ENCODE measurements at regions not wholly inside any gene's neighbourhood (a gene's known extent, or its start where the extent isn't known, plus 50 kb on each side); places are given as distances from the start of the nearest gene placed in this dataset.

DNA sequence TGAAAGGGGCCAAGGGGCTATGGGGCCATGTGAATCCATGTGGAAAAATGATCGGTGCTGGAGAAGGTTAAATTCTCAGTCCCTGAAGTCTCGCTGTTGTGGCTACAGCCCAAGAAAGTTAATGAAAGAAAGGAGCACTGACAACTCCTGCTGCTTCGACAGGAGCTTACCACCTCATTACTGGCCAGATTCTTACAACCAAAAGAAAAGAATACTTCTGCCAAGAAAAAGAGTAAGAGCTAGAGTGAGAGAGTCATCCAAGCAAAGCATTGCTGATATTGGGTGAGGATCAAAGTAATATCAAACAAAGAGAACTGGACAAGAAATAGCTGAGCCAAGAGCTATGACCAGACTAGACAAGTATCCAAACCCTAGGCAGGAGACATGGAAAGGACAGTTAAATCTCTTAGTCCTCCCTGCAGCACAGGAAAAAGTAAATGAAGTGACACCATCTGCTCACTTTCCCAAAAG lies 348.4 kb upstream of the PLSCR5 start (continued):
- TF ChIP-seq ZBTB11 (CRISPR knock-in tag; IDR thresholded peaks at IDR 0.05) (no peak), CHD2 (IDR thresholded peaks at IDR 0.05; ENCODE audit: borderline replicate concordance, low read depth, low read length) (no peak), EZH2 (IDR thresholded peaks at IDR 0.05; ENCODE audit: borderline replicate concordance, control insufficient read depth, low read depth, low read length) (no peak), RAD51 (IDR thresholded peaks at IDR 0.05) (no peak)
- TF ChIP-seq, protein P1, sequence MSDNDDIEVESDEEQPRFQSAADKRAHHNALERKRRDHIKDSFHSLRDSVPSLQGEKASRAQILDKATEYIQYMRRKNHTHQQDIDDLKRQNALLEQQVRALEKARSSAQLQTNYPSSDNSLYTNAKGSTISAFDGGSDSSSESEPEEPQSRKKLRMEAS (IDR thresholded peaks at IDR 0.05; ENCODE audit: low read depth, low read length) = no peak

DNA sequence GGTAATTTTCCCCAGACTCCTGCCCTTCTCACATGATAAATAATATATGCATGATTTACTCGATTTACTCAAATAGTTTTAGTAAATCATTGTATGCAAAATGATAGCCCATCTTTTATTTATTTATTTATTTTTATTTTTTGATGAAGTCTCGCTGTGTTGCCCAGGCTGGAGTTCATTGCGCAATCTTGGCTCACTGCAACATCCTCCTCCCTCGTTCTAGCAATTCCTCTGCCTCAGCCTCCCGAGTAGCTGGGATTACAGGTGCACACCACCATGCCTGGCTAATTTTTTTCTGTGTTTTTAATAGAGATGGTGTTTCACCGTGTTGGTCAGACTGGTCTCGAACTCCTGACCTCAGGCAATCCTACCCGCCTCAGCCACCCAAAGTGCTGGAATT lies 343.8 kb upstream of the PLSCR5 start:
- in situ Hi-C loops (cut with MboI) = no loop called here
- no peak overlapping the region for H3K9ac ChIP-seq (ENCODE audit: control insufficient read depth, insufficient read depth, low read length)
- no peak overlapping the region for H2AFZ ChIP-seq (ENCODE audit: control insufficient read depth, low read depth, low read length)
- H4K20me1 ChIP-seq (ENCODE audit: control insufficient read depth, insufficient read depth) = no peaks in the 10 kb centered on the region
- H3K27me3 ChIP-seq (replicated peaks in 1 of 2; ENCODE audit: control insufficient read depth in 2 of 2, insufficient read depth in 2 of 2, low read length in 1 of 2) = no peaks in the 10 kb centered on the region
- no peaks in the 10 kb centered on the region for H3K4me1 ChIP-seq (ENCODE audit: control insufficient read depth, insufficient read depth, low read length)
- no peak overlapping the region for H3K27ac ChIP-seq (ENCODE audit: control insufficient read depth, insufficient read depth)
- no peaks in the 10 kb centered on the region for H3K36me3 ChIP-seq (ENCODE audit: control insufficient read depth in 2 of 2, insufficient read depth in 2 of 2, low read length in 1 of 2)
- no peaks in the 10 kb centered on the region for H3K9me3 ChIP-seq (replicated peaks; ENCODE audit: control insufficient read depth, insufficient read depth, low read length)
- no peak for ATAC-seq
- BruUV-seq (replicated peaks) = no TSS peak
- H3K4me3 ChIP-seq = no peak overlapping the region
- ChIA-PET SMC1A (ENCODE audit: uncharacterized antibody, unreplicated experiment) (no interaction called here), POLR2A (no interaction called here), CTCF (no interaction called here), RAD21 (ENCODE audit: unreplicated experiment) (no interaction called here)
- TF ChIP-seq STAT1 (conservative IDR thresholded peaks at IDR 0.05) = no peak
- no peak for TF ChIP-seq RCOR1 (conservative IDR thresholded peaks at IDR 0.05; ENCODE audit: low read depth, low read length)
- TF ChIP-seq IKZF2 (IDR thresholded peaks at IDR 0.05) = no peak
- TF ChIP-seq ZNF207 (IDR thresholded peaks at IDR 0.05; ENCODE audit: borderline replicate concordance) = no peak
- TF ChIP-seq MYB (IDR thresholded peaks at IDR 0.05; ENCODE audit: borderline replicate concordance, low read depth, low read length) = no peak
- TF ChIP-seq, protein P2, sequence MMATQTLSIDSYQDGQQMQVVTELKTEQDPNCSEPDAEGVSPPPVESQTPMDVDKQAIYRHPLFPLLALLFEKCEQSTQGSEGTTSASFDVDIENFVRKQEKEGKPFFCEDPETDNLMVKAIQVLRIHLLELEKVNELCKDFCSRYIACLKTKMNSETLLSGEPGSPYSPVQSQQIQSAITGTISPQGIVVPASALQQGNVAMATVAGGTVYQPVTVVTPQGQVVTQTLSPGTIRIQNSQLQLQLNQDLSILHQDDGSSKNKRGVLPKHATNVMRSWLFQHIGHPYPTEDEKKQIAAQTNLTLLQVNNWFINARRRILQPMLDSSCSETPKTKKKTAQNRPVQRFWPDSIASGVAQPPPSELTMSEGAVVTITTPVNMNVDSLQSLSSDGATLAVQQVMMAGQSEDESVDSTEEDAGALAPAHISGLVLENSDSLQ (IDR thresholded peaks at IDR 0.05) = no peak
- no peak for TF ChIP-seq POU2F2 (IDR thresholded peaks at IDR 0.05; ENCODE audit: borderline replicate concordance, low read depth, low read length)
- TF ChIP-seq BCLAF1 (IDR thresholded peaks at IDR 0.05) = no peak
- DNase-seq (ENCODE audit: low read depth, low spot score) = no peak
- intact Hi-C loops (cut with micrococcal nuclease; ENCODE audit: unreplicated experiment) = no loop called here
- no peak overlapping the region for H3K4me2 ChIP-seq (ENCODE audit: control insufficient read depth, insufficient read depth)
- no peaks in the 10 kb centered on the region for H3K79me2 ChIP-seq (ENCODE audit: control insufficient read depth, insufficient read depth, low read length)
- FAIRE-seq = no peak
- whole genome bisulfite sequencing (ENCODE audit: insufficient coverage, insufficient replicate concordance, low lambda C conversion rate, missing lambda C conversion rate) = 6% methylated on average over 8 of the region's 8 CpGs
